ENCODE measurements at regions not wholly inside any gene's neighbourhood (a gene's known extent, or its start where the extent isn't known, plus 50 kb on each side); places are given as distances from the start of the nearest gene placed in this dataset.
"Not testable (repeated sequence)": the region's sequence is repeated elsewhere in the genome, so short reads cannot be mapped to it uniquely, and the experiment has no call there.

DNA sequence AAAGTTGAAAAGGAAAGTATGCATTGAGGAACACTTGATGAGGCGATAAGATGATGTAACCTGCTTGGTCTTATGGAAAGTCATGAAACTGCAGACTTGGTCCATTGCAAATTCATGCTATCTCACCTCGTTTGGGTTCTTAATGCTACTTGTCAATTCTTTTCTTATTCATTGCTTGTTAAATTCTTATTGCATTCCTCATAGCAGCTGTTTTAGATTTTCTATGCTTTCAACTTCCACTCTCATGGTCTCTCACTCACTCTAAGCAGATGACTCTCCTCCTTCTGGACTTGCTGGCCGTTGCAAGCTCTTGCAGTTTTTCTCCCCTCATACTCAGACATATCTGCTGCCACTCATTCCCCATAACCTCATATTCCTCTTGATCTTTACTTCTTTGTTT, 67.8 kb upstream of the CSNK1A1L start (continued):
- TF ChIP-seq, protein P1, sequence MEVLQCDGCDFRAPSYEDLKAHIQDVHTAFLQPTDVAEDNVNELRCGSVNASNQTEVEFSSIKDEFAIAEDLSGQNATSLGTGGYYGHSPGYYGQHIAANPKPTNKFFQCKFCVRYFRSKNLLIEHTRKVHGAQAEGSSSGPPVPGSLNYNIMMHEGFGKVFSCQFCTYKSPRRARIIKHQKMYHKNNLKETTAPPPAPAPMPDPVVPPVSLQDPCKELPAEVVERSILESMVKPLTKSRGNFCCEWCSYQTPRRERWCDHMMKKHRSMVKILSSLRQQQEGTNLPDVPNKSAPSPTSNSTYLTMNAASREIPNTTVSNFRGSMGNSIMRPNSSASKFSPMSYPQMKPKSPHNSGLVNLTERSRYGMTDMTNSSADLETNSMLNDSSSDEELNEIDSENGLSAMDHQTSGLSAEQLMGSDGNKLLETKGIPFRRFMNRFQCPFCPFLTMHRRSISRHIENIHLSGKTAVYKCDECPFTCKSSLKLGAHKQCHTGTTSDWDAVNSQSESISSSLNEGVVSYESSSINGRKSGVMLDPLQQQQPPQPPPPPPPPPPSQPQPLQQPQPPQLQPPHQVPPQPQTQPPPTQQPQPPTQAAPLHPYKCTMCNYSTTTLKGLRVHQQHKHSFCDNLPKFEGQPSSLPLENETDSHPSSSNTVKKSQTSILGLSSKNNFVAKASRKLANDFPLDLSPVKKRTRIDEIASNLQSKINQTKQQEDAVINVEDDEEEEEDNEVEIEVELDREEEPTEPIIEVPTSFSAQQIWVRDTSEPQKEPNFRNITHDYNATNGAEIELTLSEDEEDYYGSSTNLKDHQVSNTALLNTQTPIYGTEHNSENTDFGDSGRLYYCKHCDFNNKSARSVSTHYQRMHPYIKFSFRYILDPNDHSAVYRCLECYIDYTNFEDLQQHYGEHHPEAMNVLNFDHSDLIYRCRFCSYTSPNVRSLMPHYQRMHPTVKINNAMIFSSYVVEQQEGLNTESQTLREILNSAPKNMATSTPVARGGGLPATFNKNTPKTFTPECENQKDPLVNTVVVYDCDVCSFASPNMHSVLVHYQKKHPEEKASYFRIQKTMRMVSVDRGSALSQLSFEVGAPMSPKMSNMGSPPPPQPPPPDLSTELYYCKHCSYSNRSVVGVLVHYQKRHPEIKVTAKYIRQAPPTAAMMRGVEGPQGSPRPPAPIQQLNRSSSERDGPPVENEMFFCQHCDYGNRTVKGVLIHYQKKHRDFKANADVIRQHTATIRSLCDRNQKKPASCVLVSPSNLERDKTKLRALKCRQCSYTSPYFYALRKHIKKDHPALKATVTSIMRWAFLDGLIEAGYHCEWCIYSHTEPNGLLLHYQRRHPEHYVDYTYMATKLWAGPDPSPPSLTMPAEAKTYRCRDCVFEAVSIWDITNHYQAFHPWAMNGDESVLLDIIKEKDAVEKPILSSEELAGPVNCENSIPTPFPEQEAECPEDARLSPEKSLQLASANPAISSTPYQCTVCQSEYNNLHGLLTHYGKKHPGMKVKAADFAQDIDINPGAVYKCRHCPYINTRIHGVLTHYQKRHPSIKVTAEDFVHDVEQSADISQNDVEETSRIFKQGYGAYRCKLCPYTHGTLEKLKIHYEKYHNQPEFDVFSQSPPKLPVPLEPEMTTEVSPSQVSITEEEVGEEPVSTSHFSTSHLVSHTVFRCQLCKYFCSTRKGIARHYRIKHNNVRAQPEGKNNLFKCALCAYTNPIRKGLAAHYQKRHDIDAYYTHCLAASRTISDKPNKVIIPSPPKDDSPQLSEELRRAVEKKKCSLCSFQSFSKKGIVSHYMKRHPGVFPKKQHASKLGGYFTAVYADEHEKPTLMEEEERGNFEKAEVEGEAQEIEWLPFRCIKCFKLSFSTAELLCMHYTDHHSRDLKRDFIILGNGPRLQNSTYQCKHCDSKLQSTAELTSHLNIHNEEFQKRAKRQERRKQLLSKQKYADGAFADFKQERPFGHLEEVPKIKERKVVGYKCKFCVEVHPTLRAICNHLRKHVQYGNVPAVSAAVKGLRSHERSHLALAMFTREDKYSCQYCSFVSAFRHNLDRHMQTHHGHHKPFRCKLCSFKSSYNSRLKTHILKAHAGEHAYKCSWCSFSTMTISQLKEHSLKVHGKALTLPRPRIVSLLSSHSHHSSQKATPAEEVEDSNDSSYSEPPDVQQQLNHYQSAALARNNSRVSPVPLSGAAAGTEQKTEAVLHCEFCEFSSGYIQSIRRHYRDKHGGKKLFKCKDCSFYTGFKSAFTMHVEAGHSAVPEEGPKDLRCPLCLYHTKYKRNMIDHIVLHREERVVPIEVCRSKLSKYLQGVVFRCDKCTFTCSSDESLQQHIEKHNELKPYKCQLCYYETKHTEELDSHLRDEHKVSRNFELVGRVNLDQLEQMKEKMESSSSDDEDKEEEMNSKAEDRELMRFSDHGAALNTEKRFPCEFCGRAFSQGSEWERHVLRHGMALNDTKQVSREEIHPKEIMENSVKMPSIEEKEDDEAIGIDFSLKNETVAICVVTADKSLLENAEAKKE (CRISPR knock-in tag; IDR thresholded peaks at IDR 0.05) = no peak
- TF ChIP-seq EZH2phosphoT487 (IDR thresholded peaks at IDR 0.05; ENCODE audit: unreplicated experiment) (no peak), STAT1 (IDR thresholded peaks at IDR 0.05; ENCODE audit: unreplicated experiment) (no peak)
- TF ChIP-seq, protein P2, sequence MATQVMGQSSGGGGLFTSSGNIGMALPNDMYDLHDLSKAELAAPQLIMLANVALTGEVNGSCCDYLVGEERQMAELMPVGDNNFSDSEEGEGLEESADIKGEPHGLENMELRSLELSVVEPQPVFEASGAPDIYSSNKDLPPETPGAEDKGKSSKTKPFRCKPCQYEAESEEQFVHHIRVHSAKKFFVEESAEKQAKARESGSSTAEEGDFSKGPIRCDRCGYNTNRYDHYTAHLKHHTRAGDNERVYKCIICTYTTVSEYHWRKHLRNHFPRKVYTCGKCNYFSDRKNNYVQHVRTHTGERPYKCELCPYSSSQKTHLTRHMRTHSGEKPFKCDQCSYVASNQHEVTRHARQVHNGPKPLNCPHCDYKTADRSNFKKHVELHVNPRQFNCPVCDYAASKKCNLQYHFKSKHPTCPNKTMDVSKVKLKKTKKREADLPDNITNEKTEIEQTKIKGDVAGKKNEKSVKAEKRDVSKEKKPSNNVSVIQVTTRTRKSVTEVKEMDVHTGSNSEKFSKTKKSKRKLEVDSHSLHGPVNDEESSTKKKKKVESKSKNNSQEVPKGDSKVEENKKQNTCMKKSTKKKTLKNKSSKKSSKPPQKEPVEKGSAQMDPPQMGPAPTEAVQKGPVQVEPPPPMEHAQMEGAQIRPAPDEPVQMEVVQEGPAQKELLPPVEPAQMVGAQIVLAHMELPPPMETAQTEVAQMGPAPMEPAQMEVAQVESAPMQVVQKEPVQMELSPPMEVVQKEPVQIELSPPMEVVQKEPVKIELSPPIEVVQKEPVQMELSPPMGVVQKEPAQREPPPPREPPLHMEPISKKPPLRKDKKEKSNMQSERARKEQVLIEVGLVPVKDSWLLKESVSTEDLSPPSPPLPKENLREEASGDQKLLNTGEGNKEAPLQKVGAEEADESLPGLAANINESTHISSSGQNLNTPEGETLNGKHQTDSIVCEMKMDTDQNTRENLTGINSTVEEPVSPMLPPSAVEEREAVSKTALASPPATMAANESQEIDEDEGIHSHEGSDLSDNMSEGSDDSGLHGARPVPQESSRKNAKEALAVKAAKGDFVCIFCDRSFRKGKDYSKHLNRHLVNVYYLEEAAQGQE (IDR thresholded peaks at IDR 0.05; ENCODE audit: unreplicated experiment) = no peak

DNA sequence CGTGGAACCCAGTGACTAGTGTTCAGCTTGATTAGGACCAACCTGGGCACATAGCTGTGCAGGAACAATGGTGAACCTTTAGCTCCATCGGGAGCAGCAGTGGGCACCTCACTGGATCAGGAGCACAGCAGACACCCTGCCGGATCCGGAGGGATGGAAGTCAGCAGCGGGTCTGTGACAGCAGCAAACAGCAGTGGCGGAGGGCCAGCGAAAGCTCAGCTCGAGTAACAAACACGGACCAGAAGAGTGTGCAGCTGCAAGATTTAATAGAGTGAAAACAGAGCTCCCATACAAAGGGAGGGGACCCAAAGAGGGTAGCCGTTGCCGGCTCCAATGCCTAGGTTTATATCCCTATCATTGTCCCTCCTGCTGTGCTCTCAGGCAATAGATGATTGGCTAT, 66.8 kb upstream of the CSNK1A1L start:
- DNase-seq (ENCODE audit: low spot score); H3K79me2 ChIP-seq (replicated peaks; ENCODE audit: insufficient read depth); H3K36me3 ChIP-seq (ENCODE audit: insufficient read depth); H3K27me3 Mint-ChIP-seq (ENCODE audit: insufficient read depth, low read depth, poor library complexity); H3F3A ChIP-seq (replicated peaks; ENCODE audit: low read depth); H3K4me1 ChIP-seq (ENCODE audit: insufficient read depth); H2AFZ ChIP-seq; H3K36me3 Mint-ChIP-seq (ENCODE audit: low read depth); H4K20me1 ChIP-seq (replicated peaks; ENCODE audit: insufficient read depth); H3K4me2 ChIP-seq; H3K4me3 ChIP-seq; H3K27ac Mint-ChIP-seq; H3K9me3 Mint-ChIP-seq; H3K27me3 ChIP-seq (ENCODE audit: insufficient read depth); H3K4me1 Mint-ChIP-seq; H3K9me2 ChIP-seq (ENCODE audit: insufficient read depth); H3K27ac ChIP-seq (ENCODE audit: low read depth); ATAC-seq; H3K4me3 Mint-ChIP-seq: not testable (repeated sequence)

Data from GM23338 (cell line).